Breast epithelium (tissue), 3 donors: ENCODE measurements at regions not wholly inside any gene's neighbourhood (a gene's known extent, or its start where the extent isn't known, plus 50 kb on each side); places are given as distances from the start of the nearest gene placed in this dataset.

Experiments
- POLR2AphosphoS5 ChIP-seq, 3 donors: sonication (generic); formaldehyde crosslinking; IDR thresholded peaks; one replicate each; pipeline ENCODE4 v1.6.1; 2017; ENCODE audit warnings: antibody characterized with exemption in 3 of 3
- TF ChIP-seq, protein P1 (sequence below), 3 donors: fragments of 450-650 bp; IDR thresholded peaks; one replicate each; pipeline ENCODE4 v1.5.1; 2016 to 2017; ENCODE audit warnings: antibody characterized with exemption in 3 of 3, mild to moderate bottlenecking in 3 of 3, moderate library complexity in 3 of 3

DNA sequence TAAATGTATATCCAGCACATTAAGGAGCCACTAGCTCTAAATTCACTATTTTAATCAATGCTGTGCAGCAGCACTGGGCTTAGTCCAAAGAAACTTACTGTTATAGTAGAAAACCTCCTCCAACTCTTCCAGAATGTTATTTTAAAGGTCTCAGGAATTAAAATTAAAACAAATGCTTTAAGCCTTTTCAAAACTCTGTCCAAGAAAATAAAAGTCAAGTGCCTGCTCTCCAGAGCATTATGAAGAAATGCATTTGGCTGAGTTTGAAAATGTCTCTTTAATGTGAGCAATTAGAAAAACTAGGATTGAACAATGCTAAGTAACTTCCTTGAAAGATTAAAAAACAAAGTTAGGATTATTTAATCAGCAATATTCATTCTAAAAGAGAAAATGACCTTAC is 322.4 kb upstream of the DCN start:
- TF ChIP-seq, protein P1, sequence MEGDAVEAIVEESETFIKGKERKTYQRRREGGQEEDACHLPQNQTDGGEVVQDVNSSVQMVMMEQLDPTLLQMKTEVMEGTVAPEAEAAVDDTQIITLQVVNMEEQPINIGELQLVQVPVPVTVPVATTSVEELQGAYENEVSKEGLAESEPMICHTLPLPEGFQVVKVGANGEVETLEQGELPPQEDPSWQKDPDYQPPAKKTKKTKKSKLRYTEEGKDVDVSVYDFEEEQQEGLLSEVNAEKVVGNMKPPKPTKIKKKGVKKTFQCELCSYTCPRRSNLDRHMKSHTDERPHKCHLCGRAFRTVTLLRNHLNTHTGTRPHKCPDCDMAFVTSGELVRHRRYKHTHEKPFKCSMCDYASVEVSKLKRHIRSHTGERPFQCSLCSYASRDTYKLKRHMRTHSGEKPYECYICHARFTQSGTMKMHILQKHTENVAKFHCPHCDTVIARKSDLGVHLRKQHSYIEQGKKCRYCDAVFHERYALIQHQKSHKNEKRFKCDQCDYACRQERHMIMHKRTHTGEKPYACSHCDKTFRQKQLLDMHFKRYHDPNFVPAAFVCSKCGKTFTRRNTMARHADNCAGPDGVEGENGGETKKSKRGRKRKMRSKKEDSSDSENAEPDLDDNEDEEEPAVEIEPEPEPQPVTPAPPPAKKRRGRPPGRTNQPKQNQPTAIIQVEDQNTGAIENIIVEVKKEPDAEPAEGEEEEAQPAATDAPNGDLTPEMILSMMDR (IDR thresholded peaks at IDR 0.05), result no peak
- no peak for TF ChIP-seq POLR2AphosphoS5 (IDR thresholded peaks at IDR 0.05)
